ENCODE measurements at regions not wholly inside any gene's neighbourhood (a gene's known extent, or its start where the extent isn't known, plus 50 kb on each side); places are given as distances from the start of the nearest gene placed in this dataset.

DNA sequence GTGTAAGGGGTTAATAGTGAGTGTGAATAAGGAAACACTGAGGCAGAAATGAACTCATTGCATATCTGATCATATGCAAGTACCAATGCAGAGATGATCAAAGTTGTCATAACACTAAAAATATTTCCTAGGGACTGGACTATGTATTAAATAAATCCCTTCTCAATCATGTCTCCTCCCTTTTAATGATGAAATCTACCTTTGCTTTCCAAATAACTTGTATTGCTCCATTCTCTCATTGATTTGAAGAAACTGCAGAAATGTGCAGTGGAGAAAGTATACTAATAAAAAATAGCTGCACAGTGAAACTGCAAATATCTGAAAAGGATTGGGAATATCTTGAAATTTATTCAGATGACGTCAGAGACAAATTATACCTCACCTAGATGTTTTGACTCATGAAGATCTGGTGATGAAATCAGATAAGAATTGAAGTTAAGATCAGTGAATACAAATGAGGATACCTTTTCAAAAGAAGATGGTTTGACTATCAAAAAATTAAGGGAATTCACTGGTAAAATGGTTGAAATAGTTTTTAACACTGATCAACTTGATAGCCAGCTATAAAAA, 1264.9 kb upstream of the USP15 start:
- Histone ChIP-seq H3K9me3 (ENCODE audit: insufficient read depth, low read depth, low read length) (peaks cover 5% of the 10 kb centered on the region; the same call in 1 of the 2 replicates), H3K9me2 (replicated peaks; ENCODE audit: low read depth, low read length) (no peaks in the 10 kb centered on the region), H2AFZ (ENCODE audit: low read length) (no peak overlapping the region), H3K4me1 (ENCODE audit: insufficient read depth, low read length, poor library complexity, severe bottlenecking) (no peaks in the 10 kb centered on the region), H3K4me2 (ENCODE audit: low read depth, low read length, poor library complexity, severe bottlenecking) (no peak overlapping the region), H3K9ac (ENCODE audit: low read depth, low read length, poor library complexity, severe bottlenecking) (no peak overlapping the region), H3K79me2 (ENCODE audit: insufficient read depth, low read length) (no peaks in the 10 kb centered on the region), H3F3A (ENCODE audit: low read depth) (no peaks in the 10 kb centered on the region), H4K20me1 (ENCODE audit: insufficient read depth, low read length, poor library complexity, severe bottlenecking) (no peaks in the 10 kb centered on the region), H3K36me3 (ENCODE audit: insufficient read depth, low read length) (no peaks in the 10 kb centered on the region), H3K4me3 (ENCODE audit: low read length, poor library complexity, severe bottlenecking) (no peak overlapping the region), H3K27me3 (ENCODE audit: insufficient read depth, low read length, poor library complexity, severe bottlenecking) (no peaks in the 10 kb centered on the region)
- TF ChIP-seq EZH2phosphoT487 (IDR thresholded peaks at IDR 0.05; ENCODE audit: borderline replicate concordance) = no peak
- TF ChIP-seq, protein P1, sequence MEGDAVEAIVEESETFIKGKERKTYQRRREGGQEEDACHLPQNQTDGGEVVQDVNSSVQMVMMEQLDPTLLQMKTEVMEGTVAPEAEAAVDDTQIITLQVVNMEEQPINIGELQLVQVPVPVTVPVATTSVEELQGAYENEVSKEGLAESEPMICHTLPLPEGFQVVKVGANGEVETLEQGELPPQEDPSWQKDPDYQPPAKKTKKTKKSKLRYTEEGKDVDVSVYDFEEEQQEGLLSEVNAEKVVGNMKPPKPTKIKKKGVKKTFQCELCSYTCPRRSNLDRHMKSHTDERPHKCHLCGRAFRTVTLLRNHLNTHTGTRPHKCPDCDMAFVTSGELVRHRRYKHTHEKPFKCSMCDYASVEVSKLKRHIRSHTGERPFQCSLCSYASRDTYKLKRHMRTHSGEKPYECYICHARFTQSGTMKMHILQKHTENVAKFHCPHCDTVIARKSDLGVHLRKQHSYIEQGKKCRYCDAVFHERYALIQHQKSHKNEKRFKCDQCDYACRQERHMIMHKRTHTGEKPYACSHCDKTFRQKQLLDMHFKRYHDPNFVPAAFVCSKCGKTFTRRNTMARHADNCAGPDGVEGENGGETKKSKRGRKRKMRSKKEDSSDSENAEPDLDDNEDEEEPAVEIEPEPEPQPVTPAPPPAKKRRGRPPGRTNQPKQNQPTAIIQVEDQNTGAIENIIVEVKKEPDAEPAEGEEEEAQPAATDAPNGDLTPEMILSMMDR (conservative IDR thresholded peaks at IDR 0.05; ENCODE audit: low read length) = no peak

DNA sequence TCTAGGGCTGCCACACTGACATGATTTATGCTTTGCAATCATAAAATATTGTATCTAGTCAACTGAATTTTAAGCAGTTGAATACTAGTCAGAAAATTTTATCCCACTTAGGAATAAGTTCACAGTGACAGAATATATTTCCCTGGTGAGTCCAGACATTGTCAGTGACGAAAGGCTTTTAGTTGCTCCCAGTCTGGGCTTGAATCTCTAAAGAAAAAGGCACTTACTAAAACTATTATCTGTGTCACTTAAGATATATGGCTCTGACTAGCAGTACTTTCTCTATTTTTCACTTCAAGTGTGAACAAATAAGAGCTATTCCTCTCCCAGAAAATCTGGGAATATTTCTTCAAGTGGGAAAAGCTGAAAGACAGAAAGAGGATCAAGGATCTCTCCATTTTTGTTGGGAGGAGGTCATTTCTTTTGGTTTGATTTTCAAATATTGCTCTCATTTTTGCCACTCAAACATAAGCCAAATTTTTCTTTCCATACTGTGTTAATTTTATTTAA, 1262.3 kb upstream of the USP15 start:
- Histone ChIP-seq H3K9me3 (ENCODE audit: insufficient read depth, low read depth, low read length) (peaks cover 5% of the 10 kb centered on the region; the same call in 1 of the 2 replicates), H2AFZ (ENCODE audit: low read length) (no peak overlapping the region), H3K4me3 (ENCODE audit: low read length, poor library complexity, severe bottlenecking) (no peak overlapping the region), H3K79me2 (ENCODE audit: insufficient read depth, low read length) (no peaks in the 10 kb centered on the region), H3K9me2 (replicated peaks; ENCODE audit: low read depth, low read length) (no peaks in the 10 kb centered on the region), H3K4me2 (ENCODE audit: low read depth, low read length, poor library complexity, severe bottlenecking) (no peak overlapping the region), H3F3A (ENCODE audit: low read depth) (no peaks in the 10 kb centered on the region), H3K36me3 (ENCODE audit: insufficient read depth, low read length) (no peaks in the 10 kb centered on the region), H4K20me1 (ENCODE audit: insufficient read depth, low read length, poor library complexity, severe bottlenecking) (no peaks in the 10 kb centered on the region), H3K9ac (ENCODE audit: low read depth, low read length, poor library complexity, severe bottlenecking) (no peak overlapping the region), H3K27me3 (ENCODE audit: insufficient read depth, low read length, poor library complexity, severe bottlenecking) (no peaks in the 10 kb centered on the region), H3K4me1 (ENCODE audit: insufficient read depth, low read length, poor library complexity, severe bottlenecking) (no peaks in the 10 kb centered on the region)
- no peak for TF ChIP-seq EZH2phosphoT487 (IDR thresholded peaks at IDR 0.05; ENCODE audit: borderline replicate concordance)
- TF ChIP-seq, protein P1 (conservative IDR thresholded peaks at IDR 0.05; ENCODE audit: low read length) = no peak

DNA sequence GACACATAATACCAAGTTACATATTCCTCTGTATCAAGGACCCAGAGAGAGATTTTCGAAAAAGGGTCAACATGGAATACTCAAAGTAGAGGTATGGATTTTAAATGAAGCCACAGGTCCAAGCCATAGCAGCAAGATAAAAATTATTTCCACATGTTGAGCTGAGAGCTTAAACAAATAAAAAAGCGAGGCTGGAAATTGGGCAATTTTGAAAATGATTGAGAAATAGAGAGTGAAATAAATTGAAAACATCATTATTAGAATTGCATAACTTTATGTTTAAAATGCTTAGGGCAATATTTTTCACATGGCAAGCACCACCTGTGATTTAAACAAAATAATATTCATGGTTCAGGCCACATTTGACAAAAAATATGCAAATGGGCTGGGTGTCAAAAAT, 1251.0 kb upstream of the USP15 start:
- Histone ChIP-seq H3K36me3 (ENCODE audit: insufficient read depth, low read length) (no peaks in the 10 kb centered on the region), H3K9me2 (replicated peaks; ENCODE audit: low read depth, low read length) (no peaks in the 10 kb centered on the region), H3K4me2 (ENCODE audit: low read depth, low read length, poor library complexity, severe bottlenecking) (no peak overlapping the region), H3K9me3 (ENCODE audit: insufficient read depth, low read depth, low read length) (no peaks in the 10 kb centered on the region), H4K20me1 (ENCODE audit: insufficient read depth, low read length, poor library complexity, severe bottlenecking) (no peaks in the 10 kb centered on the region), H3K27me3 (ENCODE audit: insufficient read depth, low read length, poor library complexity, severe bottlenecking) (no peaks in the 10 kb centered on the region), H3F3A (ENCODE audit: low read depth) (no peaks in the 10 kb centered on the region), H3K4me3 (ENCODE audit: low read length, poor library complexity, severe bottlenecking) (no peak overlapping the region), H2AFZ (ENCODE audit: low read length) (no peak overlapping the region), H3K79me2 (ENCODE audit: insufficient read depth, low read length) (no peaks in the 10 kb centered on the region), H3K9ac (ENCODE audit: low read depth, low read length, poor library complexity, severe bottlenecking) (no peak overlapping the region), H3K4me1 (ENCODE audit: insufficient read depth, low read length, poor library complexity, severe bottlenecking) (no peaks in the 10 kb centered on the region)
- TF ChIP-seq, protein P1 (conservative IDR thresholded peaks at IDR 0.05; ENCODE audit: low read length) = no peak
- no peak for TF ChIP-seq EZH2phosphoT487 (IDR thresholded peaks at IDR 0.05; ENCODE audit: borderline replicate concordance)

Measured in Loucy (cell line).